ENCODE measurements at regions not wholly inside any gene's neighbourhood (a gene's known extent, or its start where the extent isn't known, plus 50 kb on each side); places are given as distances from the start of the nearest gene placed in this dataset.
"Not testable (repeated sequence)": the region's sequence is repeated elsewhere in the genome, so short reads cannot be mapped to it uniquely, and the experiment has no call there.

DNA sequence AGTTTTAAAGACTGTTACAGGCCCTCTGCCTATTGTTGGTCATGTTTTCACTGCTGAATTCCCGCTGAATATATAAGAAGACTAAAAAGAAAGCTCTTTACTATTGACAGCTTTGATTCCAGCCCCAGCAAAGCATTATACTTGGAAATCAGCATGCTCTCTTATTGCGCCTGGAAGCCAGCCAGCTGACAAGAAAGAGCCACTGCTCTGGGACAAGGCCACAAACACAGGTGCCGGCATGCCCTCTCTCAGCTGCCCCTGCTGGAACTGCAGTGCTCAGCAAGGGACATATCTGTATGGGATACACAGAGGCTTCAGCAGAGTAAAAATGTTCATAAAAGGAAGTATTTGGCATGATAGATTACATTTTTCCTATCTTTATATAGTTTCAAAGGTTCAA is 523.9 kb downstream of the ADRA2A start:
- DNase-seq = no peak

DNA sequence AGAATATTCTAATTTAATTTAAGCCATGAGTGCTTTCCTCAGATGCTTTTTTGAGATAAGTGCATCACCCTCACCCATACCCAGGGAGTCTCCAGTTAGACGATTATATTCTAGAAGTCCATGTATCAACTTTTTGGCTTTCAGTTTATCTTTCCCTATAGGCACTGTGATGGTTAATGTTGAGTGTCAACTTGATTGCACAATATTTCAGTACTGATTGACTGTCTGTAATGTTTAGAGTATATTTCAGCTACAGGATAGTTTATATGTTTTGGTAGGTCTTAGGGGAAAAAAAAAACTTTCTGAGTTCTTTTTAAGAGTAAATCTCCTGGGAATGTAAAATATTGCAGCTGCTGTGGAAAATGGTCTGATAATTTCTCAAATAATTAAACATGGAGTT is 535.4 kb downstream of the ADRA2A start:
- DNase-seq = no peak

- no peak for DNase-seq
These were observed 549.4 kb downstream of the GPAM start for GRCh38 chr10:111634191-111634590.

DNA sequence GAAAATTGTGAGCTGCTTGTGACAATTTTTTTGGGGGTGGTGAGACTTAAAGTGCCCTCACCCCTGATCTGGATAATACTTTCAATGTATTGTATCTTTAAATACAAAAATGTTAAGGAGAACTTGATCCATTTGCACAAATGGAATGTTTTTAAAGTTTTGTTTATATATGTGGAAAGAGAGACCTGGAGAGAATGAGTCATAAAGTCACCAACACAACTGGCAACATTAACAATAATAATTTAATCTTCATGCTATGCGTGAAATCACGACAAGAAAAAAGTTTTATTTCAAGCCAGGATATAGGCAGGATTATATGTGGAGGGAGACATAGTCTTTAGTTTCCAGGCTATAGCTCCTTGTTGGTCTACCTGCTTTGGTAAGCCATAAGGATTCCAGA is 537.5 kb downstream of the GPAM start:
- DNase-seq = no peak

GRCh38 chr10:111648046-111648445 is 535.5 kb downstream of the GPAM start:
- DNase-seq = no peak

- not testable (repeated sequence) for DNase-seq
These were observed 534.5 kb downstream of the GPAM start for GRCh38 chr10:111649080-111649479.

GRCh38 chr10:111650088-111650487 is 533.5 kb downstream of the GPAM start:
- DNase-seq = no peak

- no peak for DNase-seq
These were observed 527.5 kb downstream of the GPAM start for GRCh38 chr10:111656066-111656465.

DNA sequence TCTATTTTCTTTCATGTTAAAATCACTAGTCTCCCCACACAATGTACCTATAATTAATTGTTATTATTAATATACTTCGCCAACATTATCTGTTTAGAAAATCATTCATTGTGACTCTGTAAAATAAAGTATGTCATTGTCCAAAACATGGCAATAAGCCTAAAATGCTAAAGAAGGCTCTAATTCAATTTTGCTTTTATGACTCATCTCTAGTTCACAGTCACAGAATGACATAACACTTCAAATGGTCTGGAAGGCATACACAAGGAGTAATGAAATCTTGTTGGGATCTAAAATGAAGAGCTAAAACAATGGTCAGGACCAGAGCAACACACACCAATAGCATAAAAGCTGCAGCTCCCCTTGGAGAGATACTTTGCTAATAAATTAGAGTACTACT is 505.8 kb downstream of the GPAM start:
- no peak for DNase-seq

DNA sequence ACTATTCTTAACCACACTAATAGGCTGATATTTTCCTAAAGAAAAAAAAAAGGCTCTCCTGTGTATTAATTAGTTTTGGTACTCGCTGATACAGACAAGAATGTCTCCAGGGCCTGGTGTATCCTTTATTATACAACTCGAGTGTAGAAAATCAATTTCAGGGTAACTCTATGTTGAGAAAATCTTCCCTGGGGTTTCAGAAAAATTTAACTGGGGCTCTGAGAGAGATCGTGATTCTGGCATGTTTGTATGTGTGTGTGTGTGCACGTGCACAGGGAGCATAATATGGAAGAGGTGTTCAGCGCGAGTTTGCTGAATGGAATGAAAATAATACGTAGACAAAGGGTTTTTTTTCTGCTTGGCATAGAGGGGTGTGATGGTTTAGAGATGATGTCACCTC is 496.8 kb downstream of the GPAM start:
- no peak for DNase-seq

- no peak for DNase-seq
These were observed 484.9 kb downstream of the GPAM start for GRCh38 chr10:111698711-111699110.

DNA sequence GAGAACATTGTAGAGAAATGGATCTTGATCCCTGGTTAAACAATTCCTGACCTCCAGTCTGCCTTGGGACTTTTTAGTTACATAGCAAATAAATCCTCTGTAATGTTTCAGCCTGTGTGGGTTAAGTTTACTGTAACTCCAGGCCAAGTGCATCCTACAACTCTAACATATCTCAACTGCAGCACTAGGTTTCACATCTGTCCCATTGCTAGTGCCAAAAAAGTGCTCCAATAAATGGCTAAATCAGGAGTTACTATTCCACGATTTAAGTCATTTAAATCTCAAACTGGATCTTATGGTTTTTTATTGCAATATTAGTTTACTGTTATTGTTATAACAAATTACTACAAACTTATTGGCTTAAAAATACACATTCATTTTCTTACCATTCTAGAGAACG is 479.6 kb downstream of the GPAM start:
- DNase-seq = no peak

GRCh38 chr10:111705021-111705420 is 478.5 kb downstream of the GPAM start:
- no peak for DNase-seq

GRCh38 chr10:111706331-111706730 is 477.2 kb downstream of the GPAM start:
- DNase-seq = no peak

DNA sequence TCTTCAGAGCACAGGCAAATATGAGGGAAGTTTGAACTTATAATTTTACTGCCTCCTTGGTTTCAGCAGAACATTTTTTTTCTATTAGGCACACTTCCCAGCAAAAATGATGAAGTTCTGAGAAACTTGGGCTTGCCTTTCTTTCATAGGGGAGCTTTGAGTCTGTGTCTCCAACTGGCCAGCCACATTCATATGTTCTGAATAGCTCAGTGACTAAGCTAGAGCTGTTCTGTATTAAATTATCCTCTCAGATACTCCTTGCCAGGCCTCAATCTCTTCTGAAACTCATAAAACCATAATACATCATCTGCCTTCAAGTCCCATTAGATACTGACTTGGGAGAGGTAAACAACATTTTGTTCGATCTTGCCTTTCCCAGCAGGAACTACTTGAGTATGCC is 476.5 kb downstream of the GPAM start:
- DNase-seq = no peak

GRCh38 chr10:111709603-111710002 is 474.0 kb downstream of the GPAM start:
- no peak for DNase-seq

DNA sequence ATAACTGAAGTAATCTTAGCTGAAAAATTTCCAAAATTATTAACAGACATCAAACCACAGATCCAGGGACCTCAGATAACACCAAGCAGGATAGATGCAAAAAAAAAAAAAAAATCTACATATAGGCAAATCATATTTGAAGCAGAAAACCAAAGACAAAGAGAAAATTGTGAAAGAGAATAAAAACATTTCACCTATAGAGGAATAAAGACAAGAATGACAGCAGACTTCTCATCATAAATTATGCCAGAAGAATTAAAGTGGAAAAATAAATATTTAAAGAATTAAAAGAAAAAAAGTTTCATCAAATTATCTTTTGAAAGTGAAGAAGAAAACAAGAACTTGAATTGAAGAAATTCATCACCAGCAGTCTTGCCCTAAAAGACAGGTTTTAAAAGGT is 467.5 kb downstream of the GPAM start:
- DNase-seq = no peak

DNA sequence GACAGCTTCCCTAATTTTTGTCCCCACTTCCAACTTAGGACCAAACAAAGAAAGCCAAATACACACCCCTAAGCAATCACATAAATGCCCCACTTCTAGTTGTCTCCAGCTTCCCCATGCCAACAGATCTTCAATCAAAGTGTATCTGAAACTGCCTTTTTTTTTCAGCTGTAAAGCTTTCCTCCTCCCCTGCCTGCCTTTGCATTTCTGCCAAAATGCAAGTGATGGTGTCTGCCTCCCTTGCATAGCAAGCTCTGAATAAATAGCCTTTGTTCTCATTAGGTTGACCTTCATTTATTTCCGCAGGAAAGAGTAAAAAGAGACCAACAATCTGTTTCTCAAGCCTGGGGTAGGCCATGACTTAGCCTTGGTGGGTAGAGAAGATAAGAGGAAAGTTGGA is 459.4 kb downstream of the GPAM start:
- DNase-seq = no peak

DNA sequence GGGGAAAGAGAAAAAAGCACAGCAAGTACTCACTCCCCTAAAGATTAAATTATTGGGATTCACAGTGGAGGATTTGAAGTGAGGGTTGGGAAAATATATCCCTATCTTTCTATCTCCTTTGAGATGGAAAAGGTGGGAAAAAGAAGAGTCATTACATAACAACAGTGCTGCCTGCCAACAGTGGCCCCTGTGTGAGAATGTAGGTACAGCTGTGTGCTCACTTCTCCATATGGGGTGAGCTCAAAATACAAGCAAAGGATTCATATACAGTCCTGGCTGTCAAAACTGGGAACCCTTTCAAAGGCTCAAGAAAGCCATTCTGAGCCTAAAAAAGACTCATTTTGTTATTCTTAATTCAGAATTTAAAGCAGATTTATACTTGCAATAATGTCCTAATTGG is 458.5 kb downstream of the GPAM start:
- no peak for DNase-seq

DNA sequence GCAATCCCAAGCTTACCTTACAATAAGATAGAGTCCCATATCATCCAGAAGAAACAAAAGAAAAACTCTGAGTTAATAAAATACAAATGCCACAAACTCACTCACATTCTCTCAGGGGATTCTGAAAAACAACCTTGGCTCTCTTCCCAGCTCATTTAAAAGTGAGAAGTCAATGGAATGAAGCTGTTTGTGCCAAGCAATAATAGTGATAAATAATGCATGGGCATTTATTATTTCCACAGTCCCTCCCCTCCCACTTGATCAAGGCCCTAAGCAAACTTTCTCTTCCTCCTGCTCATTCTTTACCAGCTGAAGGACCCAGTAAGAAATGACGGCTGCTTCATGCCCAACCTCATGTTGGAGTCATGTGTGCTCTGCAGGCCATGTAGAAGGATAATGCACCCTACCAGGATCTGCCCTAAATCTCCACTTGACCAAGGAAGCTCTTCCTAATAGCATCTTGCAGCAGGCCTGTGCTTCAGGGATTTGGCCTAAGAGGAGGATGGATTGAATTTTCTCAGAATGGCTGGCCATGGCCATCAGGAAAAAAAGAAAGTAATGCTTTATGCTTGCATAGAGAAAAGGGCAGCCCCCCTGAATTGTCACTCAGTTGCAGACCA is 451.3 kb downstream of the GPAM start:
- DNase-seq = no peak

DNA sequence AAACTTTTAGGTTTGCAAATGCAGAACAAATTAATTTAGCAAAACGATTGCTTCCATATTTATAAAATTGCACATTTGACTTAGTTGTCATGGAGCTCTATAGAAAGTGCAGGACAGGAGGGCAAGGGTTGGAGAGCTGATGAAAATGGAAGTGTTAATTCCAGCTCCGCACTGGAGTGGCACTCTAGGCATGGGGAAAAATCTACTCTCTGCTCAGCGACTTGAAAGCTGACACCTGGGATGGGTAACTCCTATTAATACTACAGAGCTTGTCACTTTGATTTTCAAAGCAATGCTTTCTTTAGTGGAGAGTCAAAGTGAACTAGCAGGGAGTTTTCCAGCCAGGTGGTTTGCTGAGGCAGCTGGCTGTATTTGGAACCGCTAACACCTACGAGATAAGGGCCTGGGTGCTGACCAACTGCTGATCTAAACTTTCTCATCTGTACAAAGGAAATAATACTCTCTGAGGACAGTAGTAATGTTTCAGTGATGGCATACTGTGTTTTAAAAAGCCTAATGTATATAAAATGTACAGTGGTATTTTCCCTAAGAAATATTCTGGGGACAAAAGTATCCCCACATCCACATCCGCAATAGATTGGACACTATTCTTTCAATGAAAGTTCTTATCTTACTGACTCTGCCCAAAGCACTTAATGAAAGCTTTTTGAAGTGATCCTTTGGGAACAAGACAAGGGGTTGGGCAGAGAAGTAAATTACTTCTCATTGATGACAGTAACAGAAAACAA is 444.3 kb downstream of the GPAM start:
- DNase-seq = no peak

DNA sequence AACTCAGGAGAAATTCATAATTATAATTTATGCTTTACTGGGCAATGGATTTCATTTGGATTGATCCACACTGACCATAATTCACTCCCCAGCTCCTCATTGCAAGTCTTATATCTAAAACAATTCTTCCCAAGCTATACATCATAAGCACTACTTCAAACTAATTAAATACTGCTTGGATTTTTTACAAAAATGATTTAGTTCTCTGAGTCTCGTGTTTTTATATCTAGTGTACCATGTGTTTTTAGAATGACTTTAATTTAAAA is 443.8 kb downstream of the GPAM start:
- DNase-seq = no peak

- DNase-seq = no peak
These were observed 437.6 kb downstream of the GPAM start for GRCh38 chr10:111745982-111746381.

DNA sequence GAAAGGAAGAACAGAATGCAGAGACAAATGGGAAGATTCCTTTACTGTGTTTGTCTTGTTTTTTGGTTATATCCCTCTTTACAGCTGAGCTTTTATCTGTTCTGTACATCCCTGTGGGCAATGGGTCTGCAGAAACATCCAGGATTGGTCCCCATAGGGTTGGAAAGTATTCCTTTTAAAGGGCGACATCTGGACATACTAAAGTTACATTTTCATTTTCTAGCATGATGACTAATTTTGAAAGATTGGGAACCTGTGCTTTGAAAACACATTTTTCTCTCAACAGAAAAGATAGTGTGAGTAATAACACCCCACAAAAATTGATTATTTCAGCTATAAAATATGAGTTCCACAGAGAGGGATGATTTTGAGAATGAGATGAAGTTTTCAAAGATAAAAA is 435.8 kb downstream of the GPAM start:
- DNase-seq = no peak

- no peak for DNase-seq
These were observed 435.4 kb downstream of the GPAM start for GRCh38 chr10:111748184-111748583.
